NCI-H446 treated with DMSO at 0.1 percent for 48 hours (cell line): ENCODE measurements at regions not wholly inside any gene's neighbourhood (a gene's known extent, or its start where the extent isn't known, plus 50 kb on each side); places are given as distances from the start of the nearest gene placed in this dataset.
"Not testable (repeated sequence)": the region's sequence is repeated elsewhere in the genome, so short reads cannot be mapped to it uniquely, and the experiment has no call there.

Source experiments
- DNase-seq: peaks from one replicate; lab custom pipeline; 2025; lab: John Stamatoyannopoulos, UW

- peak; percentile 48 for DNase-seq
Observed at GRCh38 chr21:24514081-24514733, 1093.1 kb downstream of the MRPL39 start.

DNA sequence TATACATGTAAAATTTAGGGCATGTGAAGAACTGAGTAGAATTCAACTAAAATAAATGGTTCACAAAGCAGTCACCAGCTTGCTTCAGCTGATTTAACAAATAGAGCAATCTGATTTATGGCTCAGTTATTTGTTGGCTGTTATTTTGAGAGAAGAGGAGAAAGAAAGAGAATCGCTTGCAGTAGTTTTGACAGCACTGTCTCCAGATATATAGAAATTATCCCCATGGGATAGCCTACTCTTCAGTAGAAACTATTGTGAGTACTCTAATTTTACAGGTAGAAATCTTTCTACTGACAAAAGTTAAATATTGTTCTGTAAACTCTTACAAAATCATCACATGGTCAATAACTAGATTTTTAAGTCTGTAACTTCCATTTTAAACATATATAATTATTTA is 1098.2 kb downstream of the MRPL39 start:
- no peak for DNase-seq

DNA sequence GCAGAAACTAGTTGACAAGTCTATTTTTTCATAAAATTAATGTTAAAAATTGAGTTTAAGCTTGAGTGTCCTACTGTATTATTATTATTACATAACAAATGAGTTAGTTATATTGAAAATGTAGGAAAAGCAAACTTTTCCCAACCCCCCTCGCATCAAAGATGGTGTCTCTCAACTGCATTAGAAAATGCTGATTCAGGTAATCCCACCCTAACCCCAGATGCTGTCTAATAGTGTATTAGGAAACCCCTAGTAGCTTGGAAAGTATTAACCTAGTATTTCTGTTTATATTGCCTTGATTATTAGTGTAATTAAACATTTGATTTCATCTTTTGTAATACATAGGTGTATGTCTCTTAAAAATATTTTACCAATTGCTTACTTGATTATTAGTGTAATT is 1120.3 kb downstream of the MRPL39 start:
- no peak for DNase-seq

- not testable (repeated sequence) for DNase-seq
Observed at GRCh38 chr21:24483361-24483760, 1123.9 kb downstream of the MRPL39 start.

DNA sequence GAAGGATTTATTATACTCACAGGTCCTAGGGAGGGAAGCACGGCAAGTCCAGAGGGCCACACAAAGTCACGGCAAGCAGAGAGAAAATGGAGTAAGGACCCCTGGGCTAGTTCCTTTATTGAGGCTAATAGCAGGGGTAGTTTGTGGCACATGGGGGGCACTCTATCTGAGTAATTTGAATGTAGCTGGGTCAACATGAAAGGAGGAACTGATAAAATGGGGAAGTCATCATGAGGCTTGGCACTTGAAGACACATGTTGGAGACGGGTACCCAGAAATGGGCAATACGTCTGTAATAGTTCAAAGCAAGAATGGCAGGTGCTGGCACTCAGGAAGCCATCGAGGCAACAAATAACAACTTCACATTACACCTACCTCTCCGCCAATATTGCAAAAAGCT is 1136.4 kb downstream of the MRPL39 start:
- DNase-seq, result no peak

DNA sequence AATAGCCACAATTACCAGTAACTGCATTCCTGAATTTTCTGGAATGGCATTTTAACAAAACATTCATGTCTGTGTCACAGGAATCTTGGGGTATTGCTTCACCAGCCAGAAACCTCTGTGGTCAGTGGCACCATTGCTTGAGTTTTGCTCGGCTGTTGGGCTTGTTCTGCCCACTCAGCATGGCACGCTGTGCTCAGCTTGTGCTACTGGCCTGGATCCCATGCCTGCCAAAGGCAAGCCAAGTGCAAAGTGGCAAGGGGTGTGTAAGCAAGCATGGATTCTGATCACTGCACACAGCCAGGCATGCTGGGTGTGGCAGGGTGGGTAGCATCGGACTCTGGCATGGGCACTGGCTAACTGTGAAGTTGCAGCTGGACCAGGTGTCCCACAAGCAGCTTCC is 1150.9 kb downstream of the MRPL39 start:
- no peak for DNase-seq

DNA sequence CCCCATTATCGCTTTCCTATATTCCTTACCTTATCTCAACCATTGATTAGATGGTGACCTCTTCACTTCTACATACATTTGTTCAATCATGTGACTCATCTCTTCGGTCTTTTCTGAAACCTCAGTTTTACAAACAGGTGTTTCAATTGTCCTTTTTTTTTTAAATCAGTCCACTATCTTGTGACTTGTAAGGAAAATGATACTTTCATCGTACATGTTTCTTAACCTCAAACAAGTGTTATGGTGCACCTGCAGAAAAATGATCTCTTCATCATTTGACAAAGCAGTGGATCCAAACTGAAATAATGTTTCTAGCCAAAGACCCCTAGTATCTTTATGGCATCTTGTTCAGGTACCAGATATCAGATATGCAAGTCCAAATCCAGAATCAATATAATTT is 1157.2 kb downstream of the MRPL39 start:
- no peak for DNase-seq

DNA sequence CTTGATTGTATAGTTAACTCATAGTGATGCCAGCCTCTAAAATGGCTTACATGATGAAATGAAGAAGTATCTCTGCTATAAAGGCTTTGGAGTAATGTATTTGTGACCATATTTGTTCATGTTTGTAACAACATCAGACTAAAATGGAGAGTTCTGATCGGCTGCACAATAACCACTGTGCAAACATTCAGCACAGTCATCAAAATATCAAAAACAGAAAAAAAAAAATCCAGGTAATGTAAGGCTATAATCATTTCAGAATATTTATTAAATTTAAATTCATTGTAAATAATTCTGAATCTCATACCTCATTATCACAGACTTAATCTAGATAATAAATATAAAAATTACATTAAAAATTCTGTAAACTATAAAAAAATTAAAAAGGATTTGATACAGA is 1161.8 kb downstream of the MRPL39 start:
- DNase-seq, result no peak

DNA sequence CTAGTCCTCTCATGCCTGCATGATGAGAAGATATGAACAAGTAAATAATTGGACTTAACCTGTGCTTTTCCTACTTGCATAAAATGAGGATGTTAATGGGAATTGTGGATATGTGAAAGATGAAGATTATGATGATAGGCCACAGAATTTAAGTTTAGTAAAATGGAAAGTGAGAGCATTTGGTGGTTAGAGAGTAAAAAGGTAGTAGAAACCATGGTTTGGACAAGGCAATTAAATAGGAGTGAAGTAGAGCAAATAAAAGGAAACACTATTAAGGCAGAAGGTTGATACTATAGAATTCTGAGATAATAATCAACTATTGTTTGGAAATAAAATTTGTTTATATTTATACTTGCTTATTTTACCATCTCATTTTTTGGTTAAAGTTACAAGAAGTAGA is 1162.5 kb downstream of the MRPL39 start:
- DNase-seq, result no peak

GRCh38 chr21:24436236-24436635 is 1171.0 kb downstream of the MRPL39 start:
- DNase-seq, result peak; percentile 30

DNA sequence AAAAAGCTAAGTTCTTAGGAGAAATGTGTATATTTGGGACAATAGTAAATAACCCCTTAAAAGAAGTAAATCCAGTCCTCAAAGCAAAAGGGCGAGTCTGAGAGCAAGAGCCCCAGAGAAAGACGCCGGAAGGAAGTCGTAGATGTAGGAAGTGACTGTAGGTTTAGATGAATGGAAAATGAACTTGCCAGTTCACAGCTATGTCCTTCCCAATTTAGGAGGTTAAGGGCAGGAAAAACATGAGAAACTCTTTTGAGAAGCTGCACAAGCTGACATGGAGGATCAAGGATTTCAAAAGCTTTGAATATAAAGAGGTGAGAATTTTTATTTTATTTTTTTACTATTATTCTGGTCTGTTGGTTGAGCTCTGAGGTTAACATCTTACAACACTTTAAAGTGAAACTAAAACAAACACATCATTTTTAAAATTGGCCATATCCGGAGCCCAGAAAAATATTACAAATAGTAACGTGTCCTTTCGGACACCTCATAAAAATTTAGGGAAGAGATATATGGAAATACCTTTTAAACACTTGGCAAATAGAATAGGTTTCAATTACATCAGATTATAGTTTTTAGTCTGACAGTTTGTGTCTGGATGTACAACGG is 1178.6 kb downstream of the MRPL39 start:
- no peak for DNase-seq

DNA sequence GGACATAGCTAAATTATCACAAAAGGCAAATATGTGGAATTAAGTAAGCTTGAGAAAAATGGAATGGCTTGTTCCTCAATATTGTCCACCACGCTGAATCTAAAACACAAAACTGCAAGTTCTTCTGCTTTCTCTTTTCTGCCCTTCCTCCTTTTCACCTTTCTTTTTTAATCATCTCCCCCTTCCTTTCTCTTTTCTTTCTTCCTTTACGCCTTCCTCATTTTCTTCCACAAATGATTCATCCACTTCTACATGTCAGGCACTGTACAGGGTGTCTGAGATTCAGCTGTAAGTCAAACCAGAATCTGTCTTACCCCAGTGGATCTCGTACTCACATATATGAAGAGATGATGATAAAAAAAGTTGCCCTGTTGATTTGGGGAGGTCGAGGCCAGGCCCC is 1182.5 kb downstream of the MRPL39 start:
- no peak for DNase-seq

DNA sequence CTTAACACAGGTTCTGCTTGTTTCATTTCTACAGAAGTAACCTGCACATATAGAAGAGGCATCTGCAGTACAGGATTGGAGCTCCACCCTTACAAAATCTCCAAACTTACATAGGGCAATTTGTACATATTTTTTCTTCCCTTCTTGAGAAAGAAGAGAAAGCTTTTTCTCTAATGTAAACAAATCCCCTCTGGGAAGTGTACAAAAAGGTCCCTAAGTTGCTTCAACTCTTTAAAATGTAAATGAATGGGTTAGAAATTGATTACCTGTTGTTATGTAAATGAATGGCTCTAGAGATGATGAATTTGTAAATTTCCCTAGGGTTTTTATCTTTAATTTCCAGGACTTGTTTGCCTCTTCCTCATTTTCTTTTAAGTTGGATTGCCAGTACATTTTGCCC is 1183.7 kb downstream of the MRPL39 start:
- DNase-seq, result no peak

DNA sequence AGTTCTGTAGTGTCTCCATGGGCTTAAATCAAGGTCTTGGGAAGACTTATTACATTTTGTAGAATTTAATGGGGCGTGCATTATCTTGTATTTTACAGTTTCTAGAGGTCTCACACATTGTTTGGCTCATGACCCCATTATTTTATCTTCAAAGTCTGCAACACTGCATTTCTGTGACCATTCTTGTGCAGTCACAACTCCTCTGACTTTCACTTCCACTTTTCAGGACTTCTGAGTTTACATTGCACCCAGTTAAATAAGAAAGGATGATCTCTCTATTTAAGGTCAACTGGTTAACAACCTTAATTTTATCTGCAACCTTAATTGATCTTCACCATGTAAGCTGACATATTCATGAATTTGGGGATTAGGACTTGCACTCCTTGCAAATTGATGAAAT is 1186.6 kb downstream of the MRPL39 start:
- DNase-seq, result no peak

DNA sequence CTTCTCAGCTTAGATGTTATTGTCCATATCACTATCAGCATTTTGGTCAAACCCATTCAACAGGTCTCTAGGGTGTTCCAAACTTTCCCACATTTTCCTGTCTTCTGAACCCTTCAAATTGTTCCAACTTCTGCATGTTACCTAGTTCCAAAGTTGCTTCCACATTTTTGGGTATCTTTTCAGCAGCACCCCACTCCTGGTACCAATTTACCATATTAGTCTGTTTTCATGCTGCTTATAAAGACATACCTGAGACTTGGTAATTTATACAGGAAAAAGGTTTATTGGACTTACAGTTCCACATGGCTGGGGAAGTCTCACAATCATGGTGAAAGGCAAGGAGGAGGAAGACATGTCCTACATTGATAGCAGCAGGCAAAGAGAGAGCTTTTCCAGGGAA is 1187.6 kb downstream of the MRPL39 start:
- DNase-seq, result not testable (repeated sequence)

DNA sequence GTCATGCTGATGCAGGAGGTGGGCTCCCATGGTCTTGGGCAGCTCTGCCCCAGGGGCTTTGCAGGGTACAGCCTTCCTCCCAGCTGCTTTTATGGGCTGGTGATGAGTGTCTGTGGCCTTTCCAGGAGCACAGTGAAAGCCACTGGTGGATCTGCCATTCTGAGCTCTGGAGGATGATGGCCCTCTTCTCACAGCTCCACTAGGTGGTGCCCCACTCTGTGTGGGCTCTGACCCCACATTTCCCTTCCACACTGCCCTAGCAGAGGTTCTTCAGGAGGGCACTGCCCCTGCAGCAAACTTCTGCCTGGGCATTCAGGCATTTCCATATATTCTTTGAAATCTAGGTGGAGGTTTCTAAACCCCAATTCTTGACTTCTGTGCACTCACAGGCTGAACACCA is 1188.6 kb downstream of the MRPL39 start:
- DNase-seq, result no peak

- no peak for DNase-seq
Observed at GRCh38 chr21:24411429-24411828, 1195.9 kb downstream of the MRPL39 start.

- no peak for DNase-seq
Observed at GRCh38 chr21:24403221-24403620, 1204.1 kb downstream of the MRPL39 start.

DNA sequence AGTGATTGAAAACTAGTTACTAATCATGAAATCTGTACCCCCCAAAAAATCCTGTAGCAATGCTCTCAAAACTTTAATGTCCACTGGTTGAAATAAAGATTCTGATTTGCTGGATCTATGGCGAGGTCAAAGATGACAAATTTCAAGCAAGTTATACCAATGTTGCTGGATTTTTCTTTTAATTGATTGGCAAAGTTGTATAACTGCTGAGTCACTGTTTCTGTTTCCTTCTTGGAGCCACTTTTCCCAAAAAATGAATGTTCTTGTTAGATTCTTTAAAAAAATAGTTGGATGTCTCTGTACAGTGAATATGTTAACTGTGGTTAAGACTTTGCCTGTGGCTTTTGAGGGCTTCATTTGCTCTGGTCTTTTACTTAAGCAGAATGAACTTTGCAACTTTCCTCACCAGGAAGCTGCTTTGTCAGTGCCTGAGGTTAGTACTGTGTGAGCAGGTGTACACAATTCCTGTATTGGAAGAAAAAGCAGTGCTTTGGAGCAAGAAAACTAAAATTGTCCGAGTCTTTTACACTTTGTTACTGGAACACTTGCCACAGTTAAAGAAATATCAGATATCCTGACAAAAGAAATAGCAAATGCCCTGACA is 1211.9 kb downstream of the MRPL39 start:
- DNase-seq, result no peak

- no peak for DNase-seq
Observed at GRCh38 chr21:24375201-24375600, 1232.1 kb downstream of the MRPL39 start.

DNA sequence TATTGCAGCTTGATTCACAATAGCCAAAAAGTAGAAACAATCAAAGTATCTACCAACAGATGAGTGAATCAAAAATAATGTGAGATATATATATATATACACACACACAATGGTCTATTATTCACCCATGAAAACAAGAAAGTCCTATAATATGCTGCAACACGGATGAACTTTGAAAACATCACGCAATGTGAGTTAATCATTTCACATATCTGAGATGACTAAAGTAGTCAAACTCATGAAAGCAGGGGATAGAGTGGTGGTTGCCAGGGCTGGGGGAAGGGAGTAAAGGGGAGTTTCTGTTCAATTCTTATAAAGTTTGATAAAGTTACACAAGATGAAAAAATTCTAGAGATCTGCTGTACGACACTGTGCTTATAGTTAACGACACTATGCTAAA is 1234.8 kb downstream of the MRPL39 start:
- DNase-seq, result no peak

- no peak for DNase-seq
Observed at GRCh38 chr21:24369746-24370145, 1237.5 kb downstream of the MRPL39 start.

DNA sequence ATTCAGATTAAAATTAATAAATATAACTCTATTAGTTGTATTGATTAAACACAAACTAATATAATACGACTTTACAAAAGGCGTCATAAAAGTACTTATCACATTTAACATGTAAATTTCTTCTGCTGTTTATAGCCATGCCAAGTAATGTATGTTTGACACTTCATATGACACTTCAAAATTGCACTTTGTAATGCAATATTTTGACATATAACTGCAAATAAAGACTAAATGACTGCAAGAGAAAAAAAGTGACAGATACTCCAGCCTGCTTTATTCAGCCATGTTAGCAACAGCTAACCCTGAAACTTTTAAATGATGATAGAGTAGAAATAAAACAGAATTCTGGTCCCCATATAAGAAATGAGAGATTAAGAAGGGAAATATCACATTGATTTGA is 1238.0 kb downstream of the MRPL39 start:
- DNase-seq, result no peak

- no peak for DNase-seq
Observed at GRCh38 chr21:24367936-24368335, 1239.3 kb downstream of the MRPL39 start.
